Loucy (cell line): ENCODE measurements at regions not wholly inside any gene's neighbourhood (a gene's known extent, or its start where the extent isn't known, plus 50 kb on each side); places are given as distances from the start of the nearest gene placed in this dataset.

Source experiments
- H2AFZ ChIP-seq: fragments of 200-600 bp; sonication (generic); 2 replicates; pipeline ENCODE4 v1.6.0; 2016; ENCODE audit warnings: antibody characterized with exemption, mild to moderate bottlenecking, low read length, moderate library complexity
- H3F3A ChIP-seq: fragments of 200-600 bp; 2 replicates; pipeline ENCODE4 v1.6.0; 2016; ENCODE audit warnings: antibody characterized with exemption, low read depth, mild to moderate bottlenecking
- H3K27me3 ChIP-seq: fragments of 200-600 bp; sonication (generic); 2 replicates; pipeline ENCODE4 v1.6.1; 2014; ENCODE audit warnings: low read length, mild to moderate bottlenecking; ENCODE audit not compliant: insufficient read depth, poor library complexity, severe bottlenecking
- H3K36me3 ChIP-seq: fragments of 200-600 bp; sonication (generic); 2 replicates; pipeline ENCODE4 v1.6.1; 2016; ENCODE audit warnings: low read length; ENCODE audit not compliant: insufficient read depth
- H3K4me1 ChIP-seq: fragments of 200-600 bp; sonication (generic); 2 replicates; pipeline ENCODE4 v1.5.1; 2014; ENCODE audit warnings: low read length, mild to moderate bottlenecking; ENCODE audit not compliant: insufficient read depth, poor library complexity, severe bottlenecking
- H3K4me2 ChIP-seq: fragments of 200-600 bp; sonication (generic); 2 replicates; pipeline ENCODE4 v1.6.0; 2014; ENCODE audit warnings: antibody characterized with exemption, low read length, low read depth, mild to moderate bottlenecking; ENCODE audit not compliant: poor library complexity, severe bottlenecking
- H3K4me3 ChIP-seq: fragments of 200-600 bp; sonication (generic); 2 replicates; pipeline ENCODE4 v1.5.1; 2014; ENCODE audit warnings: low read length, mild to moderate bottlenecking, mixed read lengths; ENCODE audit not compliant: poor library complexity, severe bottlenecking
- H3K79me2 ChIP-seq: fragments of 200-600 bp; sonication (generic); 2 replicates; pipeline ENCODE4 v1.6.1; 2014; ENCODE audit warnings: low read length; ENCODE audit not compliant: insufficient read depth
- H3K9ac ChIP-seq: fragments of 200-600 bp; sonication (generic); 2 replicates; pipeline ENCODE4 v1.6.0; 2014; ENCODE audit warnings: mild to moderate bottlenecking, low read depth, low read length, moderate library complexity; ENCODE audit not compliant: poor library complexity, severe bottlenecking
- H3K9me2 ChIP-seq: fragments of 200-600 bp; sonication (generic); replicated peaks from 2 replicates; pipeline ENCODE4 v1.6.1; 2016; ENCODE audit warnings: low read depth, low read length, mixed read lengths
- H3K9me3 ChIP-seq: fragments of 200-600 bp; sonication (generic); 2 replicates; pipeline ENCODE4 v1.6.1; 2014; ENCODE audit warnings: mild to moderate bottlenecking, antibody characterized with exemption, low read length, low read depth; ENCODE audit not compliant: insufficient read depth
- H4K20me1 ChIP-seq: fragments of 200-600 bp; sonication (generic); 2 replicates; pipeline ENCODE4 v1.6.0; 2014; ENCODE audit warnings: antibody characterized with exemption, low read length, mild to moderate bottlenecking; ENCODE audit not compliant: insufficient read depth, poor library complexity, severe bottlenecking
- EZH2phosphoT487 ChIP-seq: fragments of 200-600 bp; IDR thresholded peaks from 2 replicates; pipeline ENCODE4 v1.6.1; 2018; ENCODE audit warnings: antibody characterized with exemption, mild to moderate bottlenecking, moderate library complexity, borderline replicate concordance
- TF ChIP-seq, protein P1 (sequence below): fragments of 200-600 bp; sonication (generic); conservative IDR thresholded peaks from 2 replicates; pipeline ENCODE4 v1.5.1; 2014; ENCODE audit warnings: mild to moderate bottlenecking, antibody characterized with exemption, low read length

DNA sequence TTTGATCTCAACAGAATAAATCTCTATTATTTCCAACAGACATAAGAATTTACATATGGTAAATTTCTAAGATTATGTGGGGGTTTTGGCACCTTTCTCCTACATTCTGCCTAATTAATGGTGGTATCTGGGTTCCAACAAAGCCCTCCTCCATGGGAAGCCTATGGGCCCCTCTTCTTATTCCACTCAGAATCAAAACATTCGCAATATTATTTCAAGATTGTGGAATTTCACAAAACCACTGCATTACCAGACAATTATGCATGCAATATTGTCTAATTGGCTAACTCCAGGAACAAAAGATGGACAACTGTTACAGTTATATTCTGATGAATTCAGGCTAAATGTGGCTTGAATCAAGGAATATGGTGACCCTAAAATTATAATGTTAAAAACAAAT is 434.0 kb downstream of the NFIB start:
- no peak for TF ChIP-seq EZH2phosphoT487
- TF ChIP-seq, protein P1, sequence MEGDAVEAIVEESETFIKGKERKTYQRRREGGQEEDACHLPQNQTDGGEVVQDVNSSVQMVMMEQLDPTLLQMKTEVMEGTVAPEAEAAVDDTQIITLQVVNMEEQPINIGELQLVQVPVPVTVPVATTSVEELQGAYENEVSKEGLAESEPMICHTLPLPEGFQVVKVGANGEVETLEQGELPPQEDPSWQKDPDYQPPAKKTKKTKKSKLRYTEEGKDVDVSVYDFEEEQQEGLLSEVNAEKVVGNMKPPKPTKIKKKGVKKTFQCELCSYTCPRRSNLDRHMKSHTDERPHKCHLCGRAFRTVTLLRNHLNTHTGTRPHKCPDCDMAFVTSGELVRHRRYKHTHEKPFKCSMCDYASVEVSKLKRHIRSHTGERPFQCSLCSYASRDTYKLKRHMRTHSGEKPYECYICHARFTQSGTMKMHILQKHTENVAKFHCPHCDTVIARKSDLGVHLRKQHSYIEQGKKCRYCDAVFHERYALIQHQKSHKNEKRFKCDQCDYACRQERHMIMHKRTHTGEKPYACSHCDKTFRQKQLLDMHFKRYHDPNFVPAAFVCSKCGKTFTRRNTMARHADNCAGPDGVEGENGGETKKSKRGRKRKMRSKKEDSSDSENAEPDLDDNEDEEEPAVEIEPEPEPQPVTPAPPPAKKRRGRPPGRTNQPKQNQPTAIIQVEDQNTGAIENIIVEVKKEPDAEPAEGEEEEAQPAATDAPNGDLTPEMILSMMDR = no peak
- Histone ChIP-seq H3K36me3 (no peaks in the 10 kb centered on the region), H2AFZ (no peak overlapping the region), H3K27me3 (no peaks in the 10 kb centered on the region), H3K9ac (no peak overlapping the region), H4K20me1 (no peaks in the 10 kb centered on the region), H3F3A (no peaks in the 10 kb centered on the region), H3K79me2 (no peaks in the 10 kb centered on the region), H3K4me2 (no peak overlapping the region), H3K9me2 (no peaks in the 10 kb centered on the region), H3K4me3 (no peak overlapping the region), H3K9me3 (no peaks in the 10 kb centered on the region), H3K4me1 (no peaks in the 10 kb centered on the region)

DNA sequence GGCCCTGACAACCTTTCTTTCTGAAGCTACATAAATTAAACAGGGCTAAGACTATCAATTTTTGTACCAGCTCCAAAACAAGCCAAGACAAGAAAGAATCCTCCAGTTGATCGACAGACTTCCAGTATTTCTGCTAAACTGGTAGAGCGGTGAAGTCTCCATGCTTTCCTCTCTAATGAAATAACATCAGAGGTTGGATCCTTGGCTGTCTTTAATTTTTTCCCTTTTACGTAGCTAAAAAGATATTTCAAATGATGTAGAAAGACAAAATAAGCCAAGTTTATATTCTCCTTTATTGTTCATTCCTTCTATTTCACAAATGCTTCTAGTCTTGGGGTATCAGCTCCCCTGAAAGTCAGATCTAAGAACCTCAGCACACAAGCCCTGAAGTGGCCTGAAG is 434.9 kb downstream of the NFIB start:
- Histone ChIP-seq H3K27me3 (no peaks in the 10 kb centered on the region), H3K4me1 (no peaks in the 10 kb centered on the region), H4K20me1 (no peaks in the 10 kb centered on the region), H3K4me3 (no peak overlapping the region), H3K79me2 (no peaks in the 10 kb centered on the region), H3K9ac (no peak overlapping the region), H2AFZ (no peak overlapping the region), H3K36me3 (no peaks in the 10 kb centered on the region), H3K4me2 (no peak overlapping the region), H3K9me2 (no peaks in the 10 kb centered on the region), H3F3A (no peaks in the 10 kb centered on the region), H3K9me3 (no peaks in the 10 kb centered on the region)
- TF ChIP-seq EZH2phosphoT487 = no peak
- TF ChIP-seq, protein P1 = no peak

DNA sequence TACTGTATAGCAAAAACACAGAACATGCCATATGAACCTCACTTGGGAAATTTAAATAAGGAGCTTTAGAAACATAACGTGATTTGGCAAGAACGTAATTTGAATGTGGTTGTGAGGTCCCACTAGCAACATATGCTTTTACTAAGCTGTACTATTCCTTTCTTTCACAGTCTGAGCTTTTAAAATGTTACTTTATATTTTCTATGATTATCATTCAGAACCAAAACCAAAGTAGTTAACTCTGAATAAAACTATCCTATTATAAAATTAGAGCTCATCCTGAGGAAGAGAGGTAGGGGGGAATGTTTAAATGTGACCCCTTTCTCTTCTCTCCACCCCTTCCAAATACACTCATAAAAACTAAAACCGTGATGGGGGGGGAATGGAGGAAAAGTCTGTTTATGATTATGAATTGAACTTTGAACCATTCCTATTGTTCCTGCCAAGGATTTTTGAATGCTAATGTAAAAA is 435.7 kb downstream of the NFIB start:
- no peak overlapping the region for H3K4me2 ChIP-seq
- no peaks in the 10 kb centered on the region for H3K9me2 ChIP-seq
- no peaks in the 10 kb centered on the region for H3K36me3 ChIP-seq

More for the DNA sequence above, 435.7 kb downstream of the NFIB start:
- Histone ChIP-seq H3K79me2 (no peaks in the 10 kb centered on the region), H3F3A (no peaks in the 10 kb centered on the region), H3K9ac (no peak overlapping the region), H3K4me1 (no peaks in the 10 kb centered on the region), H3K27me3 (no peaks in the 10 kb centered on the region), H2AFZ (no peak overlapping the region), H3K4me3 (no peak overlapping the region), H4K20me1 (no peaks in the 10 kb centered on the region), H3K9me3 (no peaks in the 10 kb centered on the region)
- no peak for TF ChIP-seq EZH2phosphoT487
- TF ChIP-seq, protein P1 = no peak
